Hepatocyte (in vitro differentiated cells): ENCODE measurements at regions not wholly inside any gene's neighbourhood (a gene's known extent, or its start where the extent isn't known, plus 50 kb on each side); places are given as distances from the start of the nearest gene placed in this dataset.

Experiments
- DNase-seq: peaks from one replicate; pipeline ENCODE4 v3.0.0-alpha.2; 2016; ENCODE audit warnings: low spot score
- H2AFZ ChIP-seq: fragments of 200-600 bp; sonication (generic); 2 replicates; pipeline ENCODE4 v1.6.0; 2016; ENCODE audit warnings: antibody characterized with exemption, mild to moderate bottlenecking
- H3K27ac ChIP-seq: fragments of 200-600 bp; sonication (generic); 2 replicates; pipeline ENCODE4 v1.5.1; 2016; ENCODE audit warnings: mild to moderate bottlenecking
- H3K27me3 ChIP-seq: fragments of 200-600 bp; sonication (generic); 2 replicates; pipeline ENCODE4 v1.6.1; 2016
- H3K36me3 ChIP-seq: fragments of 200-600 bp; sonication (generic); replicated peaks from 2 replicates; pipeline ENCODE4 v1.5.1; 2016; ENCODE audit warnings: low read depth; ENCODE audit not compliant: insufficient read depth
- H3K4me1 ChIP-seq: fragments of 200-600 bp; sonication (generic); 2 replicates; pipeline ENCODE4 v1.5.1; 2016; ENCODE audit warnings: mild to moderate bottlenecking, moderate library complexity; ENCODE audit not compliant: insufficient read depth
- H3K4me2 ChIP-seq: fragments of 200-600 bp; sonication (generic); 2 replicates; pipeline ENCODE4 v1.6.0; 2016
- H3K4me3 ChIP-seq: fragments of 200-600 bp; sonication (generic); 2 replicates; pipeline ENCODE4 v1.5.1; 2016; ENCODE audit warnings: mild to moderate bottlenecking
- H3K79me2 ChIP-seq: fragments of 200-600 bp; sonication (generic); 2 replicates; pipeline ENCODE4 v1.6.0; 2017; ENCODE audit warnings: mild to moderate bottlenecking
- H3K9me2 ChIP-seq: fragments of 200-600 bp; sonication (generic); replicated peaks from 2 replicates; pipeline ENCODE4 v1.6.0; 2017; ENCODE audit warnings: mild to moderate bottlenecking; ENCODE audit not compliant: insufficient read depth
- H3K9me3 ChIP-seq: fragments of 200-600 bp; sonication (generic); 2 replicates; pipeline ENCODE4 v1.5.1; 2016; ENCODE audit warnings: low read depth, mild to moderate bottlenecking
- H4K20me1 ChIP-seq: fragments of 200-600 bp; sonication (generic); 2 replicates; pipeline ENCODE4 v1.6.0; 2016; ENCODE audit warnings: mild to moderate bottlenecking; ENCODE audit not compliant: insufficient read depth, poor library complexity, severe bottlenecking
- CTCF ChIP-seq: fragments of 200-600 bp; sonication (generic); IDR thresholded peaks from 2 replicates; pipeline ENCODE4 v1.5.1; 2016; ENCODE audit warnings: antibody characterized with exemption, mild to moderate bottlenecking; ENCODE audit not compliant: poor library complexity
- EZH2 ChIP-seq: fragments of 200-600 bp; sonication (generic); IDR thresholded peaks from 2 replicates; pipeline ENCODE4 v1.6.1; 2016; ENCODE audit warnings: antibody characterized with exemption, mild to moderate bottlenecking, borderline replicate concordance
- EZH2phosphoT487 ChIP-seq: fragments of 200-600 bp; sonication (generic); IDR thresholded peaks from one replicate; pipeline ENCODE4 v1.6.1; 2018; ENCODE audit warnings: antibody characterized with exemption, mild to moderate bottlenecking, low read depth, moderate library complexity; ENCODE audit not compliant: unreplicated experiment, severe bottlenecking
- WGBS: methylation state at CpG from one replicate; pipeline ENCODE4 v1.1.6; 2016; ENCODE audit warnings: low lambda C conversion rate; ENCODE audit errors: missing lambda C conversion rate; 5-methylcytosine and 5-hydroxymethylcytosine counted together

- H3K27me3 ChIP-seq = no peaks in the 10 kb centered on the region
- no peak overlapping the region for H3K4me2 ChIP-seq
- H3K36me3 ChIP-seq = no peaks in the 10 kb centered on the region
- TF ChIP-seq EZH2phosphoT487 (no peak), CTCF (no peak)
- H3K9me2 ChIP-seq = no peaks in the 10 kb centered on the region
- H2AFZ ChIP-seq = no peak overlapping the region
- H3K4me3 ChIP-seq = no peak overlapping the region
- no peaks in the 10 kb centered on the region for H3K4me1 ChIP-seq
- H3K9me3 ChIP-seq = no peaks in the 10 kb centered on the region
- no peak for DNase-seq
- WGBS = 95% methylated on average over 2 of the region's 2 CpGs
- H4K20me1 ChIP-seq = no peaks in the 10 kb centered on the region
- no peaks in the 10 kb centered on the region for H3K79me2 ChIP-seq
- H3K27ac ChIP-seq = no peak overlapping the region
Measured at GRCh38 chr12:90084018-90084417, 375.4 kb upstream of the ATP2B1 start.

- 67% methylated on average over 1 of the region's 1 CpG for WGBS
- Histone ChIP-seq H2AFZ (no peak overlapping the region), H4K20me1 (no peaks in the 10 kb centered on the region), H3K9me3 (no peaks in the 10 kb centered on the region), H3K4me1 (no peaks in the 10 kb centered on the region), H3K4me2 (no peak overlapping the region), H3K27me3 (no peaks in the 10 kb centered on the region), H3K27ac (no peak overlapping the region), H3K79me2 (no peaks in the 10 kb centered on the region), H3K9me2 (no peaks in the 10 kb centered on the region), H3K36me3 (no peaks in the 10 kb centered on the region), H3K4me3 (no peak overlapping the region)
- DNase-seq = no peak
- TF ChIP-seq CTCF (no peak), EZH2phosphoT487 (no peak), EZH2 (no peak)
Measured at GRCh38 chr12:90080616-90081015, 372.0 kb upstream of the ATP2B1 start.

- 43% methylated on average over 4 of the region's 4 CpGs for WGBS
- H3K79me2 ChIP-seq = no peaks in the 10 kb centered on the region
- no peak overlapping the region for H3K4me3 ChIP-seq
- no peaks in the 10 kb centered on the region for H3K27me3 ChIP-seq
- H3K4me2 ChIP-seq = no peak overlapping the region
- H3K9me2 ChIP-seq = no peaks in the 10 kb centered on the region
- H4K20me1 ChIP-seq = no peaks in the 10 kb centered on the region
- H3K9me3 ChIP-seq = no peaks in the 10 kb centered on the region
- no peaks in the 10 kb centered on the region for H3K4me1 ChIP-seq
- DNase-seq = no peak
- TF ChIP-seq EZH2phosphoT487 (no peak), CTCF (no peak), EZH2 (no peak)
- H2AFZ ChIP-seq = no peak overlapping the region
- no peak overlapping the region for H3K27ac ChIP-seq
- no peaks in the 10 kb centered on the region for H3K36me3 ChIP-seq
Measured at GRCh38 chr12:90079529-90080210, 371.0 kb upstream of the ATP2B1 start.

DNA sequence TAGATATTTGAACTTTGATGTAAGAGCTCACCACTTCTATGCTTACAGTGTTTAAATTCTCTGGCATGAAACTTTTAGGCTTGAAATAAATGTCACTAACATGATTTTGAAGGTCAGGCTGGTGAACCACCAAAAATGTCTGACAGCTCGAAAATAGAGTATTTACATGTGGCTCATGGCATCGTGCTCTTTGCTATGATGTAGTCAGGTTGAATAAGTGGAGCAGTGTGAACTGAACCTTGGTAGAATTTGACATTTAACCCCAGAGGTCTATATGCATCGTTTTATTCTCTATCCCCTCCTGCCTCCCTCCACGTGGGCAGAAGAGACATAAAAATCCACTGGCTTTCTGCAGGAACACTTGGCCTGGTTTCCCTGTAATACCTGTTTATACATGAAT lies 369.7 kb upstream of the ATP2B1 start:
- no peaks in the 10 kb centered on the region for H3K79me2 ChIP-seq
- TF ChIP-seq EZH2phosphoT487 = no peak
- TF ChIP-seq CTCF = no peak
- no peak for TF ChIP-seq EZH2
- no peak for DNase-seq
- no peak overlapping the region for H3K4me2 ChIP-seq
- no peaks in the 10 kb centered on the region for H3K9me3 ChIP-seq
- no peak overlapping the region for H3K27ac ChIP-seq
- no peaks in the 10 kb centered on the region for H4K20me1 ChIP-seq
- no peaks in the 10 kb centered on the region for H3K36me3 ChIP-seq
- no peaks in the 10 kb centered on the region for H3K9me2 ChIP-seq
- H3K4me3 ChIP-seq = no peak overlapping the region
- no peak overlapping the region for H2AFZ ChIP-seq
- H3K27me3 ChIP-seq = no peaks in the 10 kb centered on the region
- H3K4me1 ChIP-seq = no peaks in the 10 kb centered on the region
- WGBS = 82% methylated on average over 4 of the region's 4 CpGs
